ENCODE measurements at regions not wholly inside any gene's neighbourhood (a gene's known extent, or its start where the extent isn't known, plus 50 kb on each side); places are given as distances from the start of the nearest gene placed in this dataset.

GRCh38 chrX:25383196-25383595 lies 367.4 kb upstream of the ARX start:
- H3K27me3 ChIP-seq = no peaks in the 10 kb centered on the region
- TF ChIP-seq CTCF (IDR thresholded peaks at IDR 0.05) = no peak
- H3K4me1 ChIP-seq (ENCODE audit: control insufficient read depth in 1 of 2, insufficient read depth in 1 of 2, low read depth in 1 of 2, low read length in 1 of 2) = no peaks in the 10 kb centered on the region
- H3K36me3 ChIP-seq = no peaks in the 10 kb centered on the region
- H3K4me3 ChIP-seq (ENCODE audit: low read depth in 1 of 2, low read length in 1 of 2) = no peak overlapping the region
- no peak overlapping the region for H3K27ac ChIP-seq
- no peaks in the 10 kb centered on the region for H3K9me3 ChIP-seq

GRCh38 chrX:25356456-25356855 lies 340.7 kb upstream of the ARX start:
- no peaks in the 10 kb centered on the region for H3K4me1 ChIP-seq (ENCODE audit: control insufficient read depth in 1 of 2, insufficient read depth in 1 of 2, low read depth in 1 of 2, low read length in 1 of 2)
- no peak for TF ChIP-seq CTCF (IDR thresholded peaks at IDR 0.05)
- H3K27me3 ChIP-seq = no peaks in the 10 kb centered on the region
- H3K36me3 ChIP-seq = no peaks in the 10 kb centered on the region
- H3K27ac ChIP-seq = no peak overlapping the region
- H3K4me3 ChIP-seq (ENCODE audit: low read depth in 1 of 2, low read length in 1 of 2) = no peak overlapping the region
- no peaks in the 10 kb centered on the region for H3K9me3 ChIP-seq

- Histone ChIP-seq H3K36me3 (no peaks in the 10 kb centered on the region), H3K27me3 (no peaks in the 10 kb centered on the region), H3K4me1 (ENCODE audit: control insufficient read depth in 1 of 2, insufficient read depth in 1 of 2, low read depth in 1 of 2, low read length in 1 of 2) (no peaks in the 10 kb centered on the region), H3K9me3 (no peaks in the 10 kb centered on the region), H3K27ac (no peak overlapping the region), H3K4me3 (ENCODE audit: low read depth in 1 of 2, low read length in 1 of 2) (no peak overlapping the region)
- no peak for TF ChIP-seq CTCF (IDR thresholded peaks at IDR 0.05)
Measured at GRCh38 chrX:25344161-25344936, 328.6 kb upstream of the ARX start.

DNA sequence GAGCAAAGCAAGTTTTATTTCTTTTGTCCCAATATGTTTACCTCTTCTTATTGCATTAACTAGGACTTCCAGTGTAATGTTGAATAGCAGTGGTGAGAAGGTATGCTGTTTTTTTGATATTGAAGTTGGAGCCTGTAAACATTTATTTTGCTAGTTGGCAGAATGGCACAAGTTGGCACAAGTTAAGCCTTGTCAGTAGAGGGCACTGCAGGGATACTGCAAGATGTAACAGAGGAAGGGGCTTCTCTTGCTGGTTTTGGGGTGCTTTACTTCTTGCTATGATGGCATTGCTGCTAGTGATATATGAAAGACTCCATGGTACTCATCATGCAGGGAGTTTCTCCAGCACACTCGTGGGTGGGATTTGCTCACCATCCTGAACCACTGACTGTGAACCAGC lies 327.3 kb upstream of the ARX start:
- Histone ChIP-seq H3K36me3 (no peaks in the 10 kb centered on the region), H3K4me3 (ENCODE audit: low read depth in 1 of 2, low read length in 1 of 2) (no peak overlapping the region), H3K27me3 (no peaks in the 10 kb centered on the region), H3K9me3 (no peaks in the 10 kb centered on the region), H3K27ac (no peak overlapping the region), H3K4me1 (ENCODE audit: control insufficient read depth in 1 of 2, insufficient read depth in 1 of 2, low read depth in 1 of 2, low read length in 1 of 2) (no peaks in the 10 kb centered on the region)
- TF ChIP-seq CTCF (IDR thresholded peaks at IDR 0.05) = no peak

DNA sequence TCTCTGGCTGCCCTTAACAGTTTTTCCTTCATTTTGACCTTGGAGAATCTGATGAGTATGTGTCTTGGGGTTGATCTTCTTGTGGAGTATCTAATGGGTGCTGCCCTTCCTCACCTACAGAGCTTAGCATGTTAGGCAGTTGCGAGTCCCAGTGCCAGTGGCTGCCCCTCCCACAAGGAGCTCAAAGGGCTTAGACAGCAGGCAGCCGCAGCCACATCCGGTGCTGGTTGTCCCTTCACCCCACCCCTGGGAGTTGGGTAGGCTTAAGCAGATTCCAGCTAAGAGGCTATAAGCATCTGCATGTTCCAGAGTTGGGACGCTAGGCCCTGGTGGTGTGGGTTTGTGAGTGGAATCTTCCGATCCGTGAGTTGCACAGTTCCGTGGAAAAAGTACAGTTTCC lies 322.1 kb upstream of the ARX start:
- no peak for TF ChIP-seq CTCF (IDR thresholded peaks at IDR 0.05)
- H3K4me1 ChIP-seq (ENCODE audit: control insufficient read depth in 1 of 2, insufficient read depth in 1 of 2, low read depth in 1 of 2, low read length in 1 of 2) = no peaks in the 10 kb centered on the region
- H3K9me3 ChIP-seq = no peaks in the 10 kb centered on the region
- no peaks in the 10 kb centered on the region for H3K36me3 ChIP-seq
- H3K27me3 ChIP-seq = no peaks in the 10 kb centered on the region
- no peak overlapping the region for H3K27ac ChIP-seq
- H3K4me3 ChIP-seq (ENCODE audit: low read depth in 1 of 2, low read length in 1 of 2) = no peak overlapping the region
